Smooth muscle cell of the brain vasculature (primary cell): ENCODE measurements at regions not wholly inside any gene's neighbourhood (a gene's known extent, or its start where the extent isn't known, plus 50 kb on each side); places are given as distances from the start of the nearest gene placed in this dataset.
"Not testable (repeated sequence)": the region's sequence is repeated elsewhere in the genome, so short reads cannot be mapped to it uniquely, and the experiment has no call there.

Experiments used
- DNase-seq: peaks from one replicate; pipeline ENCODE4 v3.0.0-alpha.2; 2012; ENCODE audit warnings: low read depth, low spot score

DNA sequence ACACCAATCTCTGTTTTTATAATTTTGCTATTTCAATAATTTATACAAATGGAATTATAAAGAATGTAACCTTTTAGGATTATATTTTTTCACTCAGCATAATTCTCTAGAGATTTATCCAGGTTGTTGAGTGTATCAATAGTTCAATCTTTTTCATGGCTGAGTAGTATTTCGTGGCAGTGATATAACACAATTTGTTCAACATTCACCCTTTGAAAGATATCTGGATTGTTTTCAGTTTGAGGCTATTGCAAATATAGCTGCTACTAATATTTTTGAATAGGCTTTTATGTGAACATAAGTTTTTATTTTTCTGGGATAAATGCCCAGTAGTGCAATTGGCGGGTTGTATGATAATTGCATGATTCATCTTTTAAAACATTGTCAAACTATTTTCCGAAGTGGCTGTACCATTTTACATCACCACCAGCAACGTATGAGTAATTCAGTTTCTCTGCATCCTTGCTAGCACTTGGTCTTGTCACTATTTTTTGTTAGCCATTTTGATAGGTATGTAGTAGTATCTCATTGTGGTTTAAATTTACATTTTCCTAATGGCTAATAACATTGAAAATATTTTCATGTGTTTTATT, 55.6 kb upstream of the ABCD3 start:
- DNase-seq, result no peak

DNA sequence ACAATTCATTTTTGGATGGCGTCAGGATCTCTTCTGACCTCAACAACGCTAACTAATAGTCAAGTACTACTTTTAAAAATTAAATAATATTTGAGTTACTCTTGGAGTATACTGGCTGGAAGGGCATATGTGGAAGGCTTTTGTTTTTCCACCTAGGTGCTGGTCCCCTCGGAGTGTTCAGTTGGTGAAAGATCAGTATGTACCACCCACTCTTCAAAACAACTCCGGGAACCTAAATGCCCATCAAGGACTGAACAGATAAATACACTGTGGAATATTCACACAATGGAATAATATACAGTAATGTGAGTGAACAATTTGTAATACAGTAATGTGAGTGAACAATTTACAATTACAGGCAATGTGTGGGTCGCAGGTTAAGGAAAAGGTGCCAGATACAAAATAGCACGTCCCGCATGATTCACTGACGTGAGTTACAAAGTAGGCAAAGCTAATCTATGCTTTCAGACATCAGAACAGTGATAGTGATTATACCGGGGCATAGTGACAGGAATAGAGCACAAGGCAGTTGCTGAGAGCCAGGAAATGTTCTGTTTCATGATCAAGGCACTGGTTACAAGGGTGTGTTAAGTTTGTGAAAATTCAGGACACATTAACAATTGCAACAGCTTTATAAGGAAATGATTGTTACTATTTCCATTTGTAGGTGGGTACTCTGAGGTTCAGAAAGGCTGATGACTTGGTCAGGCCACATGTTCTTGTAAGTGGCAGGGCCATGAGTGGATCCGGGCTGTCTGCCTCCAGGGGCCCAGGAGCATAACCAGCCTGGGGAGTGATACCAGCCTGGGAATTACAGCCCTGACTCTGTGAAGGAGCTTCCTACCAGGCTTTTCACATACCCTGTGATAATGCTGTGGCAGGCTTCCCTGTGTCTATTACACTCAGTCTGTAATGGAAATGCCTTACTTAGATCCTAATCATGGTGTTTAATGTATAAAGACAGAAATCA, 59.3 kb upstream of the ABCD3 start:
- DNase-seq, result no peak

DNA sequence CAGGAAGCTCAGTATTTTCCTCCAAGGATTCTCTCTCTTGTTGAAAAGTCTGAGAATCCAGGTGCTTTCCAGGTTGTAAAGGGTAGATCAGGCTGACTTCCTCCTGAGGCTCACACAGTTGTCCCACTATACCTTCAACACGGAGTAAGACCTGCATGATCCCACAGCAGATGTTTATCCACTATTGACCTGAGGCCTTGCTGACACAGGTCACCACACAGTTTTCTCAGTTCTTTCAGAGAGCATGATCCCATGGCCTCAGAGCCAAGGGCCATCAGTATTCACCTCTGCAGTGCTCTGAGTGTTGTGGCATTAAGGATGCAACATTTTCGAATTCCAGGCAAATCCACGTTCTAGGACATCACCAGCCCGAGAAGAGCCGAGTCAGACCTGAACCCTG, 60.5 kb upstream of the ABCD3 start:
- no peak for DNase-seq

DNA sequence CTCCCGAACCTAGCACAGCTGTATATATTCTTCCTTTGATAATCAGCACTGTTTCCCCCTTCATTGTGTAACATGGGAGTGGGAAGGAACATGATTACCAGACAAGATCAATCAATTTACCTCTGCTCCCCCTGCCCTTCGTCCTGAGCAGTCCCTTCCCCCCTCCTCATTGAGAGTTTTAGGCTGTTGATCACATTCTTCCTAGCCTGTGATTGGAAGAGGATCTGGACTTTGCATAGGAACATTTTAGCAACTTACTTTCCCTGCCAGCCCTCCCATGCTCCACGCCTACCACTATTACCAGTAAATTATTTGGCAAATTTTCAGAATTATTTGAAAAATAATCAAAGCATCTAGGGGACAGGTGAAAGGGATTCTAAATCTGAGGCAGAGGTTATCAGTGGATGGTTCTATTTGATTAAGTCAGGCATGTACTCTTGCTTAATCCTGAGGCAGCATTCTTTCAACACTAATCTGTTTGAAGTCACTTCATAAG, 62.7 kb upstream of the ABCD3 start:
- DNase-seq, result no peak

DNA sequence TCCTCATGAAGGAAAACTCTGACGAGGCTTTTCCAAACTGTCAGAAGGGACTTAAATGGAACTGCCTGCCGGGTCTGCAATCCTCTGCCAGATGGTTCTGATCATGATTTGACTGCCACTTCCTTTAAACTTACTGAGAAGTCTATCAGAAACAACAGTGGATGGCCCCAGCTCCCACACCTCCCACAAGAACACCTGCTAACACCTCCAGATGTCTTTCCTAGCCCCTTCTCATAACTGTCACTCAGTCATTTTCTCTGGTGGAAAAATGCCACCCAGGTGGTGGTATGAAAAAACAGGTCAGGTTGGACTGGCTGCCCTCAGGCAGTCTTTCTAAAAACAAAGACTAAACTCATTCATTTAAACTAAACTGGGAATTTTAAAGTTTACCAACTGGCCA, 66.7 kb upstream of the ABCD3 start:
- no peak for DNase-seq

DNA sequence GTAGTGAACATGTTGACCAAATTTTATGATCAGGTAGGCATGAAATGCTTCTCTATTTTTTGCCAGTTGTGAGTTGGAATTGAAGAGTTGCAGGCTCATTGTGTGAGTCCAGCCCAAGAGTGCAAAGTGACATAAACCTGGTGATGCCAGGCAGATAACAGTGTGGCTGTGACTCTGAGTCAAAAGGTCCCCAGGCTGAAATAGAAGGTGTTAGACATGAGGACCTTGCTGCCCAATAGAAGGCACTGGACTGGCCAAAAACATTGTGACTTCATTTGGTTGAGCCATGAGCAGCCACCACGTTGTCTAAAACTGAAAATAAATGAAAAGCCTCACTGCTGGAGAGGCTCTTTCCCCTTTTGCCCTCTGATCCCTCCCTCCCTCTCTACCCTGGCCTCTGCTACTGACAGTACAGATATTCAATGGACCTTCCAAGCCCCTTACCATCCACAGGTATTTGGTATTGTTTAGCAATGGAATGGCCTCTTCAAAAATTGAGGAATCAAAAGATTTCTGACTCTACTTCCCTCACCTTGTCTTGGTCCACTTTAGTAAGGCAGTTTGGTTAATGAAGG, 67.8 kb upstream of the ABCD3 start:
- DNase-seq, result no peak

DNA sequence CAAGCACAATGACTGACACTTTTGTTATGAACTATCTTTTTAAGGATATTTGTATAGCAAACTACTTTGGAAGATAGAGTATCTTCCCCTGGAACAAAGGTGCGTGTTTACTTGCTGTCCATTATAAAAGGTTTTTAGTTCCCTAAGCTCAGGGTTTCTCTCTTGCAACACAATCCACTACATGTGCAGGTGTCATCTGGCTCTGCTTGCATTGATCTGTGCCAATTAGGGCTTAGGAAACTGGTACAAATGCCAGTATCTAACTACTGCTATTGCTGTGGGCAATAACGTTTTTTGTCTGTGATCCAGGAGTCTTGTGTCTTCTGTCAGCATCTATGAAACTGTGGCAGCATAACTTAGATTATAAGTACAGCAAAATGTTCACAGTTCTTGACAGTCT, 68.3 kb upstream of the ABCD3 start:
- no peak for DNase-seq

DNA sequence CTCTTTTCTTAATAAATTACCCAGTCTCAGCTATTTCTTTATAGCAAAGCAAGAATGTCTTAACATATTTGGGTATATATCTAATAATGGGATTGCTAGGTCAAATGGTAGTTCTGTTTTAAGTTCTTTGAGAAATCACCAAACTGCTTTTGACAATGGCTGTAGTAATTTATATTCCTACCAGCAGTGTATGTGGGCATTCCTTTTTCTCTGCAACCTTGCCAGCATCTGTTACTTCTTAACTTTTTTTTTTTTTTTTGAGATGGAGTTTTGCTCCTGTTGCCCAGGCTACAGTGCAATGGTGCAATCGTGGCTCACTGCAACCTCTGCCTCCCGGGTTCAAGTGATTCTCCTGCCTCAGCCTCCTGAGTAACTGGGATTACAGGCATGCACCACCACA, 69.8 kb upstream of the ABCD3 start:
- DNase-seq, result not testable (repeated sequence)

DNA sequence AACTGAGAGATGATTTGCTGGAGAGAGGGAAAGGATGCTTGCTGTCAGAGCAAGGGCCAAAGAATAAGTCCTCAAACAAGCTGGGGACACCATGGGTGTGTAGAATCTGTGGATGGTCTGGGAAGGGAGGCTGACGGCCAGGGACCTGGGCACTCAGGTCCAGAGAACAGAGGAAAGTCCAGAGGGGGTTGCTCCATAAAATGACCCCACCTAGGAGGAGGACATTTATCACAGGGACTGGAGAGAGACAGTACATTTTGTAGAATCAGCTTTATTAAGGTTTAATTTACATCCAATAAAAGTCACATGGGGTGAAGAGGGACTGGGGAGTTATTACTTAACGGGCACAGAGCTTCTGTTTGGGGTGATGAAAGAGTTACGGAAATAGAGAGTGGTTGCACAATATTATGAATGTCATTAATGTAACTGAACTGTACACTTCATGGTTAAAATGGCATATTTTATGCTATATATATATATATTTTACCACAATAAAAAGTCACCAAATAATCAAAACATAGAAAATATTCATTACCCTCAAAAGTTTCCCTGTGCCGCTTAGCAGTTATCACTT, 73.0 kb upstream of the ABCD3 start:
- DNase-seq, result no peak

DNA sequence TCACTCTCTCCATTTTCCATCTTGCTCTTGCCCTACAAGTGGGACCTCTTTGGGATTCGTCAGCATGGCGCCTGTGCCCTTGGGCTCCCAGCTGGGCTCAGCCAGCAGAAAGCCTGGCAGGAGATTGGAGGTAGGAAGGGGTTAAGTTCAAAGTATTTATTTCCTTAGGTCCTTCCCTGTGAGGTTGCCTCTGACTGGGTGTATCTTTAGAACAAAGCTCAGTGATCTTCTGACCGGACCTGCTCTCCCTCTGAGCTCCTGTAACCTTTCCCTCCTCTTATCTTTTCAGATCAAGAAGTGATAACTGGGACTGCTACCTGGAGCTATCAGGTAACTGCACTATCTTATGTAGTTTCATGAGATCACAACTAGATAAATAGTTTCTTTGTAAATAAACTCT, 75.8 kb upstream of the ABCD3 start:
- no peak for DNase-seq

DNA sequence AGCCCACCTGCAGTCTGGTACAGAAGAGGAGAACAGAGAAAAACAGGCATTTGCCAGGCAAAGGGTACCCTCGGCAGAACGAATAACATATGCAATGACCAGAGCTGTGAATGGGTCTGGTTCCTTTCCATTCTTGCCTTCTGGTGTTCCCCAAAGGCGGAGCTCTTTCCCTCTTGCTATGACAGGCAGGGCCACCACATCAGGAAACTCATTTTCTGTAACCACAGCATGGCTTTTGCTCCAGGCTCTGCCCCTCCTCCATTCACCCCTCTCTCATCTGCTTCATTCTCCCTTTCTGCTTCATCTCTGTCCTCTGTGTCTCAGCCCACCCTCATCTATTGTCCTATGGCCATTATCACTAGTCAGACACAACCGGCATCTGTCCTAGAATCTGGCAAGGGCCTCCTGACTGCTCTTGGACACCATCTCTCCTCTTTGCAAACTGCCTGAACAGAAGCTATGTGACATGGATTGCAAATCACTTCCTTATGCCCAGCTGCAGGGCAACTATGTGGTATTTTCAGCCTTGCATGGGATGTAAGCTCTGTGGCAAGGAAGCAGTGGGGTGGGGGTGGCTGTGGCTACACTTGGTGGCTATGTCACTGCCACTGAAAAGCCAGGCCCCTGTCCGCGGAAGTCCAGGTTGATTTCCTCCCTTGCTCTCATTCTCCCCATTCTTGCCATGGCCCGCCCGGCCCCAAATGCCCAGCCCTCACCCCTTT, 78.8 kb upstream of the ABCD3 start:
- no peak for DNase-seq

DNA sequence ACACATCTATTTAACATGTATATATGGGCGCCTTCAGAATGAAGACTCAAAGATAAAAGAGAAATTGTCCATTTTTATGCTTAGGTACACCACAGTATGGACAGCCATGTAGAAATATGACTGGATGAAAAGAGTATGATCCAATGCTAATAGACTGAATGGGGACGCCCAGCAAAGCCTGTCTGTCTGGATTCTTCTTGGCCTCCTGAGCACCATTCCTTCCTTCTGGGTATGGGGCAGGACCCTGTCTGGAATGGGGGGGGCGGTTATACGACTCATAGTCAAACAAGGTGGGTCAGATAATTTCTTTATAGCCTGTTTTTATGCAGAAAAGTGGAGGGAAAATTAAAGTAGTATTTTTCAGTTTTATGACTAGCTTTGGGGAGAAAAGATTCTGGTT, 81.2 kb upstream of the ABCD3 start:
- no peak for DNase-seq

DNA sequence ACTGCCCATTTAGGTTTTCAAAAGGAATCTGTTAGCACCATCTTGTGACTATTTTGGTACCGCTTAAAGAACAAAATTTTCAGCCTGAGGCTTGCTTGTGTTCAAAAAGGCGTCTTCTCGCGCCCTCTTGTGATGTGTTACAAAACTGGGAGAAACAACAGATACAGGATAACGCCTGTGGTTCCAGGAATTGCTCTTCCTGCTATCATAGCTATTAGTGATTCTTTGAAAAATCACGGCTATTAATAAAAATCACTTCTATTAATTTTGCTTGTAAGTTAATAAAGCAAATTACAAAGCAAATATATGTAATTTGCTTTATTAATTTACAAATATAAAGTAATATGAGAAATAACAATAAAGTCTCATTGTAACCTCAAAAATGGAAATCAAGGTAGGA, 82.2 kb upstream of the ABCD3 start:
- DNase-seq, result peak; percentile 90

DNA sequence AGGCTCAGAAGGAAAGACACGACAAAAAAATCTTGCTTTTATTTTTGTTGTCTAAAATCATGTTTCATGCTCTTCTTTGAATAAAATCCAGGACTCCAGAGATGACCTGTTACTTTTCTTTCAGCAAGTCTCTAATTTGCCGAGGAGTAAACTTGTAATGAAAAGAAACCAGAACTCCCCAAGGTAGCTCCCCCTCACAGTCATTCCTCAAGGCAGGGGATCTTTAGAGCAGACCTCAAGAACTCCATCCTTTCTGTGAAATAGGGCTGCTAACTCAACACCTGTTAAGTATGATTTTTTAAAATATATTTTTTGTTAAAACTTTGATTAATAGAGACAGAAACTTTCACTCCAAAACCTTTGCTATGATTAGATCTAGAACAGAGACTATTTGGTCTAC, 82.7 kb upstream of the ABCD3 start:
- no peak for DNase-seq

DNA sequence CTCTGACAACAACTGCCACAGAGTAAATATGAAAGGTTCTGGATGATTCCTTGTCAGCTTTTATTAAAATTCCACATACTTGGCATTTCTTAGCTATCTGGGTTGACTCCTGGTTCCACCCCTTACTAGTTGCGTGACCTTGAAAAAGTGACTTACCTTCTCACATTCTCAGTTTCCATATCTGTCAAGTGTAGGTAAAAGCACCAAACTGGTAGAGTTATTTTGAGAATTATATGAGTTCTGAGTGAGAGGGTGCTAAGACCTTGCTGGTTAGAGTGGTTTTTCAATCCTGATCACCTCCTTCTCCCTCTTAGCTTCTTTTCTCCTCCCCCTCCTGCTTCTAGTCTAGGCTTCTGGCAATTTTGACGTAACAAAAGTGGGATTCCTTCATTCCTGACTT, 83.4 kb upstream of the ABCD3 start:
- no peak for DNase-seq

DNA sequence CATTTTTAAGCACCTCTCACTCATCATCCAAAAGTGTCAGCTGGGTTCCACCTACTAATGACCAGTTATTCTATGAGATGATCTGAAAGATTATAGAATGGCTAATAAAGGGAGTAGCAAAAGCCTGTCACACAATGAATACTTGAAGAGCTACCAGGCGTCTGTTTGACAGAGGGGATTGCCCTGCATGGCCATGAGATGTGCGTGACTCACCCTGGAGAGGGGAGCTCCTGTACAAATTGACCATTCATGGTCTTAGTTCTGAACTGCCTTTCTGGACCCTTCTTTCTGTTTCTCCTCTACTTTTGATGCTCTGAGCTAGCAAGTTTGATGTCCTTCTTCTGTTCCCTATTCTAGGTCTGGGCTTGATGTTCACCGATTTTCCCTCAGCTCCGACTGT, 85.2 kb upstream of the ABCD3 start:
- DNase-seq, result no peak

DNA sequence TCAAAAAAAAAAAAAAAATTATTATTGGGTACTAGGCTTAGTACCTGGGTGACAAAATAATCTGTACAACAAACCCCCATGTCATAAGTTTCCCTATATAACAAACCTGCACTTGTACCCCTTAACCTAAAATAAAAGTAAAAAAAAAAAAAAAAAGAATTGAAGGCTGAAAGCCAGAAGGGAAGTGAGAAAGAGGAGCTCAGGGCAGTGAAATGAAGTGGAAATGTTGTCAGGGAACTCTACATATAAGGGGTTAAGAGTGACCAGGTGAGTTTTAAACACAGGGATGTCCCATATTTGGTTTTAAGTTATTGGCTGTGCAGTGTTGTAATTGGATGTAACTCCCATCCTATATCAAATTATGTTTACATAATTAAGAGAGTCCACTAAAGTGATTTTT, 85.7 kb upstream of the ABCD3 start:
- DNase-seq, result no peak

DNA sequence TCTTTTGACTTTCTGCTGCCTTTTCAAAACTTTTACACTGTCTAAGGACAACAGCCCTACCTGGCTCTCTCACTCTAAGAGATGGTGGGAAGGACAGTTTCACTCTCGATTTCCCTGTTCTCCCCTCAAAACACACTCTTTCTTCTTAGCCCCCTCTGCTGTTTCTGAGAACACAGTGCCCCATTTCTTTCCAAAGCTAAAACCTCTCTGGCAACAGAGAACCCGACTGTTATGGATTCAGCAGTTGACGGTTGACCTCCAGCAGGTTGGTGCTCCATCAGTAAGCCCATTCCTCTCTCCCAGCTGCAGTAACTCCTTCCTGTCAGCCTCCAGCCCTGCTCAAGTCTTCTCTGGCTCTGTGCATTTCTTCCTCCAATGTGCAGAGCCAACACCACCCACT, 88.2 kb upstream of the ABCD3 start:
- DNase-seq, result no peak

DNA sequence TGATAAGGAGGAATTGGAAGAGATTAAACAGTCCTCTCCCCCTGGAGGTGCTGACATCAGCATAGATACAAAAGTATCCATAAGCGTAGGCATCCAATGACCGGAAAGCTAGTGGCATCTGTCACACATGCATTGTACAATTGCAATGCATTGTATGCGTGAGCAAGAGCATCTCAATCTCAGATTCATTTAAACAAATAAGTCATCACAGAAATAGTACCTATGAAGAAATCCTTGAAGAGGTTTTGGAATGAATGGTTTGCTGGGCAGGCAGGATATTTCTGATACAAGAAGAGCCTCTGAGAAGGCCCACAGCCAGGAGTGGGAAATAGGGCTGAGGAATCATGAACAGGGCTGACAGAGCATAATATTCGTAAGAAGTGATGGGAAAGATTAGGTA, 88.9 kb upstream of the ABCD3 start:
- DNase-seq, result no peak

DNA sequence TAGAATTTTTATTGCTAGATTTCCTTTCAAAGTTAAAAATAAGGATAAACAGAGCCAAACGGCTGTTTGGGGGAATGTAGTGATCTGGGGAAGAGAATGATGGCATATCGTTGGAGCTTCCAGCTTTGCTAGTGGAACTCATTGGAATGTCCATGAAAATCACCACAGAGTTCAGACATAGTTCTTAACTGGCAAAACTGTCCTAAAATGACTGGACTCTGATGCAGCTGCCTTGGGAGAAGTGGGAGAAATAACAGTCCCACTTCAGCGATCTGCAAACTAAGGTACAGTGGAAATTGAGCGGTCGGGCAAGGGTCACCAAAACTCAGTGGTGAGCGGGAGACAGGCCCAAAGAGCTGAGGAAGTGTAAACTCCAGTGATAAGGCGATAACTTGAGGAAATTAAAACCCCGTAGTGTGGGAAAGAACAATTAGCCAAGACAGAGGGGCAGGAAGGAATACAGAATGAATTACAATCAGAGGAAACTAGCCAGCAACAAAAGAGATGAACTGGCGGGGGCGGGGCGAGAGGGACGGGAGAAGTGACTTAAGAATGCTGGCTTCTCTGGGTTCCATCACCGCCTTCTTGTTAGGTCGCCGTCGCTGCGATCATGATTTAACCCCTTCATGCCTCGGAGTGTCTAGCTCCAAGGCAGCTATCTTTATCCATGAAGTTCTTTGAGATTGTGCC, 89.8 kb upstream of the ARHGAP29 start:
- no peak for DNase-seq

DNA sequence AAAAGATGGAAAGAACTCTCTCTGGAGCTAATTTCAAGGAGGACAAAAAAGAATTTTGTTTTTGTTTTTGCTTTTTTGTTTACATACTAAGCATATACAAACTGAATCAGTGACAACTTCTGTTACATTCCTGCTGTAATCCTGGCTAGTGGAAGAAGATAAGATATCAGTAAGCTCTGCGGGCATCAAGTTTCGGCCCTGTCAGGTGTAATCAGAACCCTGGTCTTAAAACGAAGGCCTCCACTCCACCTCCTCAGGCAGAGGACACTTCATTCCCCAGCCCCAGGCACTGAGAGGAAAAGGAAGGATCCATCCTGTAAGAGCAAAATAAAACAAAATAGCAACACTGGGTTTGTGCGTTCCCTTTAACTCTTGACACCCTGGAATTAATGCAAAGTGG, 88.9 kb upstream of the ARHGAP29 start:
- no peak for DNase-seq
